ENCODE measurements at regions not wholly inside any gene's neighbourhood (a gene's known extent, or its start where the extent isn't known, plus 50 kb on each side); places are given as distances from the start of the nearest gene placed in this dataset.
A peak's percentile ranks its signal among the peaks of the same experiment; 100 is the strongest.

GRCh38 chr10:29763396-29763795 lies 128.6 kb upstream of the SVIL start:
- Histone ChIP-seq H3K36me3 (ENCODE audit: control insufficient read depth, insufficient read depth, low read length) (no peaks in the 10 kb centered on the region), H3K27me3 (ENCODE audit: control insufficient read depth, insufficient read depth, low read length) (no peaks in the 10 kb centered on the region), H3K4me3 (ENCODE audit: low read depth, low read length) (no peak overlapping the region)
- no peak for DNase-seq (ENCODE audit: low read depth)
- TF ChIP-seq CTCF (IDR thresholded peaks at IDR 0.05; ENCODE audit: insufficient read depth, low read length, poor library complexity, severe bottlenecking), result no peak

GRCh38 chr10:29761916-29762315 lies 127.1 kb upstream of the SVIL start:
- no peak for DNase-seq (ENCODE audit: low read depth)
- H3K4me3 ChIP-seq (ENCODE audit: low read depth, low read length), result no peak overlapping the region
- no peak for TF ChIP-seq CTCF (IDR thresholded peaks at IDR 0.05; ENCODE audit: insufficient read depth, low read length, poor library complexity, severe bottlenecking)
- no peaks in the 10 kb centered on the region for H3K27me3 ChIP-seq (ENCODE audit: control insufficient read depth, insufficient read depth, low read length)
- H3K36me3 ChIP-seq (ENCODE audit: control insufficient read depth, insufficient read depth, low read length), result no peaks in the 10 kb centered on the region

DNA sequence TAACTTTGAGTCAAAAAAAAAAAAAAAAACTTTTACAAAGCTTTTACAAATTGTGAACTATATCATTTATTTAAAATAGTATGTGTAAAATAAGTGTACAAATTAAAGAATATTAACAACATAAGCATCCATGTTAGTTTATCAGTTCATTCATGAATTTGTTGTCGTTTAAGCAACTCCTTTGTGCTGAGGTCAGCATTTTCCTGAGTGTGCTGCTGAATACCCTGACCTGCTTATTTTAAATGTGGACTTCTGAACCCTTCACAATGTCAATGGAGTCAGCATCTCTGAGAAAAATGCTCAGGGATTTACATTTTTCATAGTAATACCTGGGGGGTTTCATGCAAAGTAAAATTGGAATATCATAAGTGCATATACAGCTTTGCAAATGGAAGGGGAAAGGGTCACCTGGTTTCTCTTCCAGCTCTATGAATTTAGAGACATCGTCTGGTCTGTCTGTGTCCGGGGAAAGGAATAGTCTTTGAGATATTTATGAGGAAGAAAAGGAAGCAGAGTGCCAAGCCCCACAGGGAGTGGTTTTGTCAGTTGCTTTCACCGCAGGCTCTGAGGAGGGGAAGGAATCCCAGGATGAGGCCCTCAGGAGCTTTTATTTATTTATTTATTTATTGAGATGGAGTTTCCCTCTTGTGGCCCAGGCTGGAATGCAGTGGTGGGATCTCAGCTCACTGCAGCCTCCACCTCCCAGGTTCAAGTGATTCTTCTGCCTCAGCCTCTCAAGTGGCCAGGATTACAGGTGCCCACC lies 125.5 kb upstream of the SVIL start:
- Histone ChIP-seq H3K27me3 (ENCODE audit: control insufficient read depth, insufficient read depth, low read length) (no peaks in the 10 kb centered on the region), H3K4me3 (ENCODE audit: low read depth, low read length) (no peak overlapping the region), H3K36me3 (ENCODE audit: control insufficient read depth, insufficient read depth, low read length) (no peaks in the 10 kb centered on the region)
- no peak for TF ChIP-seq CTCF (IDR thresholded peaks at IDR 0.05; ENCODE audit: insufficient read depth, low read length, poor library complexity, severe bottlenecking)
- no peak for DNase-seq (ENCODE audit: low read depth)

GRCh38 chr10:29757551-29758297 lies 123.0 kb upstream of the SVIL start:
- Histone ChIP-seq H3K4me3 (ENCODE audit: low read depth, low read length) (no peak overlapping the region), H3K36me3 (ENCODE audit: control insufficient read depth, insufficient read depth, low read length) (no peaks in the 10 kb centered on the region), H3K27me3 (ENCODE audit: control insufficient read depth, insufficient read depth, low read length) (no peaks in the 10 kb centered on the region)
- TF ChIP-seq CTCF (IDR thresholded peaks at IDR 0.05; ENCODE audit: insufficient read depth, low read length, poor library complexity, severe bottlenecking), result no peak
- peak; percentile 72 for DNase-seq (ENCODE audit: low read depth)

DNA sequence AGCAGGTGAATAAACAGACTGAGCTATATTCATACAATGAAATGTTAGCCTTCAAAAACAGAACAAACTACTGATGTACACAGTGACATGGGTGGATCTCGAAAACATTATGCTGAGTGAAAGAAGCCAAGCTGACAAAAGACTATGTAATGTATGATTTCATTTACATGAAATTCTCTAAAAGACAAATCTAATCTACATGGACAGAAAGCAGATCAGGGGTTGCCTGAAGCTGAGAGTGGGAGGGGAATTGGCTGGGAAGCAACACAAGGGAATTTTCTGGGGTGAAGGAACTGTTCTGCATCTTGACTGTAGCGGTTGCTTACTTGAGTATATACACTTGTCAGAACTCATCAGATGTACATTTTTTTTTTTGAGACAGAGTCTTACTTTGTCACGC lies 121.7 kb upstream of the SVIL start:
- H3K4me3 ChIP-seq (ENCODE audit: low read depth, low read length), result no peak overlapping the region
- no peaks in the 10 kb centered on the region for H3K27me3 ChIP-seq (ENCODE audit: control insufficient read depth, insufficient read depth, low read length)
- TF ChIP-seq CTCF (IDR thresholded peaks at IDR 0.05; ENCODE audit: insufficient read depth, low read length, poor library complexity, severe bottlenecking), result no peak
- no peak for DNase-seq (ENCODE audit: low read depth)
- no peaks in the 10 kb centered on the region for H3K36me3 ChIP-seq (ENCODE audit: control insufficient read depth, insufficient read depth, low read length)

All from kidney epithelial cell (primary cell).